Activated naive CD4-positive, alpha-beta T cell treated with anti-CD3 and anti-CD28 coated beads for 36 hours (primary cell): ENCODE measurements at regions not wholly inside any gene's neighbourhood (a gene's known extent, or its start where the extent isn't known, plus 50 kb on each side); places are given as distances from the start of the nearest gene placed in this dataset.

Experiments used
- CTCF ChIA-PET: fragments of 350-600 bp; sonication (Branson Sonifier 250); formaldehyde crosslinking; loops from one replicate; lab custom pipeline; 2021; ENCODE audit warnings: antibody characterized with exemption; lab: Charles Lee
- DNase-seq: peaks from one replicate; pipeline ENCODE4 v3.0.0-alpha.2; 2020
- H3K27ac Mint-ChIP-seq: one replicate; pipeline ENCODE4 v1.8.0; 2021; ENCODE audit warnings: mild to moderate bottlenecking, mixed read lengths
- H3K27me3 Mint-ChIP-seq: one replicate; pipeline ENCODE4 v1.8.0; 2021; ENCODE audit warnings: low read depth, mixed read lengths
- H3K36me3 Mint-ChIP-seq: one replicate; pipeline ENCODE4 v1.8.0; 2021; ENCODE audit warnings: low read depth, mixed read lengths
- H3K4me1 Mint-ChIP-seq: one replicate; pipeline ENCODE4 v1.8.0; 2021; ENCODE audit warnings: low read depth, mixed read lengths
- H3K4me3 Mint-ChIP-seq: one replicate; pipeline ENCODE4 v1.8.0; 2021; ENCODE audit warnings: mild to moderate bottlenecking, moderate library complexity, mixed read lengths
- H3K9me3 Mint-ChIP-seq: one replicate; pipeline ENCODE4 v1.8.0; 2021; ENCODE audit warnings: mixed read lengths
- intact Hi-C: fragments of 100-400 bp; cut with micrococcal nuclease; formaldehyde crosslinking; loops from one replicate; pipeline ENCODE4 v1.15.1; 2023

- CTCF ChIA-PET = no interaction called here
- H3K27me3 Mint-ChIP-seq = peaks cover 30% of the 10 kb centered on the region
- H3K4me3 Mint-ChIP-seq = no peak overlapping the region
- no peaks in the 10 kb centered on the region for H3K4me1 Mint-ChIP-seq
- H3K36me3 Mint-ChIP-seq = no peaks in the 10 kb centered on the region
- no peak for DNase-seq
- intact Hi-C loops = no loop called here
- H3K27ac Mint-ChIP-seq = no peak overlapping the region
- H3K9me3 Mint-ChIP-seq = no peaks in the 10 kb centered on the region
Observed at GRCh38 chr1:221302810-221303209, 423.6 kb downstream of the HLX start.

- H3K27me3 Mint-ChIP-seq = peaks cover 29% of the 10 kb centered on the region
- no peak overlapping the region for H3K4me3 Mint-ChIP-seq
- H3K4me1 Mint-ChIP-seq = no peaks in the 10 kb centered on the region
- CTCF ChIA-PET = no interaction called here
- no peaks in the 10 kb centered on the region for H3K36me3 Mint-ChIP-seq
- intact Hi-C loops = no loop called here
- no peak for DNase-seq
- H3K9me3 Mint-ChIP-seq = no peaks in the 10 kb centered on the region
- H3K27ac Mint-ChIP-seq = no peak overlapping the region
Observed at GRCh38 chr1:221303623-221304022, 424.4 kb downstream of the HLX start.

- H3K36me3 Mint-ChIP-seq = no peaks in the 10 kb centered on the region
- intact Hi-C loops = no loop called here
- CTCF ChIA-PET = interaction anchor here (0.6 kb wide), 1 partner anchor 20 kb away, joined by 3 read pairs; no protein-coding TSS in a partner anchor
Observed at GRCh38 chr1:221306239-221306638, 427.0 kb downstream of the HLX start.

GRCh38 chr1:221308534-221309511 lies 429.6 kb downstream of the HLX start:
- Mint-ChIP-seq H3K4me1 (no peaks in the 10 kb centered on the region), H3K27ac (no peak overlapping the region), H3K4me3 (no peak overlapping the region), H3K27me3 (peaks cover 9% of the 10 kb centered on the region), H3K36me3 (no peaks in the 10 kb centered on the region), H3K9me3 (peaks cover 3% of the 10 kb centered on the region)
- intact Hi-C loops = no loop called here
- CTCF ChIA-PET = no interaction called here
- no peak for DNase-seq

More at GRCh38 chr1:221306239-221306638, 427.0 kb downstream of the HLX start:
- Mint-ChIP-seq H3K9me3 (peaks cover 3% of the 10 kb centered on the region), H3K4me1 (no peaks in the 10 kb centered on the region), H3K4me3 (no peak overlapping the region), H3K27ac (no peak overlapping the region), H3K27me3 (peaks cover 19% of the 10 kb centered on the region)
- DNase-seq = no peak

GRCh38 chr1:221309723-221310122 lies 430.5 kb downstream of the HLX start:
- DNase-seq = no peak
- H3K4me1 Mint-ChIP-seq = no peaks in the 10 kb centered on the region
- CTCF ChIA-PET = no interaction called here
- H3K36me3 Mint-ChIP-seq = no peaks in the 10 kb centered on the region
- H3K27me3 Mint-ChIP-seq = peaks cover 6% of the 10 kb centered on the region
- intact Hi-C loops = no loop called here
- H3K4me3 Mint-ChIP-seq = no peak overlapping the region
- peaks cover 3% of the 10 kb centered on the region for H3K9me3 Mint-ChIP-seq
- H3K27ac Mint-ChIP-seq = no peak overlapping the region

GRCh38 chr1:221310180-221310579 lies 430.9 kb downstream of the HLX start:
- H3K27me3 Mint-ChIP-seq = peaks cover 7% of the 10 kb centered on the region
- H3K4me3 Mint-ChIP-seq = no peak overlapping the region
- no peaks in the 10 kb centered on the region for H3K4me1 Mint-ChIP-seq
- peaks cover 3% of the 10 kb centered on the region for H3K9me3 Mint-ChIP-seq
- no peaks in the 10 kb centered on the region for H3K36me3 Mint-ChIP-seq
- intact Hi-C loops = no loop called here
- H3K27ac Mint-ChIP-seq = no peak overlapping the region
- CTCF ChIA-PET = no interaction called here
- no peak for DNase-seq

- H3K4me3 Mint-ChIP-seq = no peak overlapping the region
- intact Hi-C loops = no loop called here
- H3K27ac Mint-ChIP-seq = no peak overlapping the region
- H3K9me3 Mint-ChIP-seq = no peaks in the 10 kb centered on the region
- CTCF ChIA-PET = no interaction called here
- H3K36me3 Mint-ChIP-seq = no peaks in the 10 kb centered on the region
- no peaks in the 10 kb centered on the region for H3K4me1 Mint-ChIP-seq
- H3K27me3 Mint-ChIP-seq = peaks cover 4% of the 10 kb centered on the region
- DNase-seq = no peak
Observed at GRCh38 chr1:221315330-221315729, 426.6 kb downstream of the DUSP10 start.

- H3K4me1 Mint-ChIP-seq = no peaks in the 10 kb centered on the region
- no peak overlapping the region for H3K27ac Mint-ChIP-seq
- H3K27me3 Mint-ChIP-seq = peaks cover 7% of the 10 kb centered on the region
- H3K36me3 Mint-ChIP-seq = no peaks in the 10 kb centered on the region
- DNase-seq = no peak
- CTCF ChIA-PET = no interaction called here
- H3K9me3 Mint-ChIP-seq = no peaks in the 10 kb centered on the region
- intact Hi-C loops = no loop called here
- no peak overlapping the region for H3K4me3 Mint-ChIP-seq
Observed at GRCh38 chr1:221316491-221317056, 425.3 kb downstream of the DUSP10 start.

- Mint-ChIP-seq H3K36me3 (no peaks in the 10 kb centered on the region), H3K4me1 (no peaks in the 10 kb centered on the region), H3K9me3 (no peaks in the 10 kb centered on the region), H3K27ac (no peak overlapping the region), H3K4me3 (no peak overlapping the region), H3K27me3 (peaks cover 7% of the 10 kb centered on the region)
- CTCF ChIA-PET = no interaction called here
- intact Hi-C loops = no loop called here
- no peak for DNase-seq
Observed at GRCh38 chr1:221317537-221317936, 424.4 kb downstream of the DUSP10 start.

- Mint-ChIP-seq H3K9me3 (peaks cover 14% of the 10 kb centered on the region), H3K4me3 (no peak overlapping the region), H3K27me3 (peaks cover 17% of the 10 kb centered on the region), H3K27ac (no peak overlapping the region), H3K36me3 (no peaks in the 10 kb centered on the region), H3K4me1 (no peaks in the 10 kb centered on the region)
- intact Hi-C loops = no loop called here
- CTCF ChIA-PET = no interaction called here
- DNase-seq = no peak
Observed at GRCh38 chr1:221327954-221328353, 413.9 kb downstream of the DUSP10 start.

GRCh38 chr1:221328371-221328770 lies 413.5 kb downstream of the DUSP10 start:
- no peak overlapping the region for H3K4me3 Mint-ChIP-seq
- no peaks in the 10 kb centered on the region for H3K36me3 Mint-ChIP-seq
- no peak overlapping the region for H3K27ac Mint-ChIP-seq
- H3K9me3 Mint-ChIP-seq = peaks cover 14% of the 10 kb centered on the region
- CTCF ChIA-PET = no interaction called here
- DNase-seq = no peak
- intact Hi-C loops = no loop called here
- H3K27me3 Mint-ChIP-seq = peaks cover 15% of the 10 kb centered on the region
- H3K4me1 Mint-ChIP-seq = no peaks in the 10 kb centered on the region

GRCh38 chr1:221331273-221332183 lies 410.4 kb downstream of the DUSP10 start:
- Mint-ChIP-seq H3K27me3 (peaks cover 14% of the 10 kb centered on the region), H3K36me3 (no peaks in the 10 kb centered on the region), H3K9me3 (peaks cover 14% of the 10 kb centered on the region), H3K4me1 (no peaks in the 10 kb centered on the region), H3K4me3 (no peak overlapping the region), H3K27ac (no peak overlapping the region)
- CTCF ChIA-PET = no interaction called here
- no peak for DNase-seq
- intact Hi-C loops = no loop called here
